IPS DF 6.9 (cell line): ENCODE measurements at regions not wholly inside any gene's neighbourhood (a gene's known extent, or its start where the extent isn't known, plus 50 kb on each side); places are given as distances from the start of the nearest gene placed in this dataset.

Experiments
- DNase-seq: peaks from one replicate; pipeline ENCODE4 v3.0.0-alpha.2; 2013; ENCODE audit warnings: low read depth, low spot score
- H3K27ac ChIP-seq: one replicate; pipeline ENCODE4 v1.5.1; 2013; ENCODE audit warnings: low read length, control low read depth
- H3K27me3 ChIP-seq: 2 replicates; pipeline ENCODE4 v1.6.1; 2013; ENCODE audit warnings: mild to moderate bottlenecking, low read length; ENCODE audit not compliant: control insufficient read depth, insufficient read depth
- H3K36me3 ChIP-seq: 2 replicates; pipeline ENCODE4 v1.6.1; 2013; ENCODE audit warnings: low read length; ENCODE audit not compliant: control insufficient read depth, insufficient read depth
- H3K4me1 ChIP-seq: 2 replicates; pipeline ENCODE4 v1.6.1; 2013; ENCODE audit warnings: low read length; ENCODE audit not compliant: control insufficient read depth, insufficient read depth
- H3K4me3 ChIP-seq: 2 replicates; pipeline ENCODE4 v1.5.1; 2013; ENCODE audit warnings: mild to moderate bottlenecking, low read length
- H3K9me3 ChIP-seq: 2 replicates; pipeline ENCODE4 v1.6.1; 2013; ENCODE audit warnings: low read length, inconsistent platforms; ENCODE audit not compliant: control insufficient read depth, insufficient read depth
- WGBS: extraction: QIAGEN DNeasy Blood & Tissue Kit; methylation state at CpG from one replicate; pipeline ENCODE4 v1.1.7; 2013; ENCODE audit warnings: mixed read lengths, missing lambda C conversion rate; ENCODE audit not compliant: insufficient read length, insufficient coverage; 5-methylcytosine and 5-hydroxymethylcytosine counted together

- DNase-seq: no peak
- Histone ChIP-seq H3K9me3 (no peaks in the 10 kb centered on the region), H3K27me3 (no peaks in the 10 kb centered on the region), H3K36me3 (no peaks in the 10 kb centered on the region), H3K27ac (no peak overlapping the region), H3K4me3 (no peak overlapping the region), H3K4me1 (no peaks in the 10 kb centered on the region)
- no CpG with 5 or more reads among the region's 2 CpGs for WGBS
Measured at GRCh38 chr9:126204708-126205225, 121.9 kb upstream of the MVB12B start.

- Histone ChIP-seq H3K4me1 (no peaks in the 10 kb centered on the region), H3K27me3 (no peaks in the 10 kb centered on the region), H3K27ac (no peak overlapping the region), H3K4me3 (no peak overlapping the region), H3K36me3 (no peaks in the 10 kb centered on the region), H3K9me3 (no peaks in the 10 kb centered on the region)
- no peak for DNase-seq
- WGBS: no CpG with 5 or more reads among the region's 7 CpGs
Measured at GRCh38 chr9:126205265-126205664, 121.4 kb upstream of the MVB12B start.

- Histone ChIP-seq H3K27ac (no peak overlapping the region), H3K4me3 (no peak overlapping the region), H3K27me3 (no peaks in the 10 kb centered on the region), H3K4me1 (no peaks in the 10 kb centered on the region), H3K36me3 (no peaks in the 10 kb centered on the region), H3K9me3 (no peaks in the 10 kb centered on the region)
- no CpG with 5 or more reads among the region's 22 CpGs for WGBS
- DNase-seq: no peak
Measured at GRCh38 chr9:126205845-126206498, 120.7 kb upstream of the MVB12B start.

- H3K9me3 ChIP-seq: no peaks in the 10 kb centered on the region
- DNase-seq: no peak
- no CpG with 5 or more reads among the region's 5 CpGs for WGBS
- no peaks in the 10 kb centered on the region for H3K36me3 ChIP-seq
- no peaks in the 10 kb centered on the region for H3K4me1 ChIP-seq
- no peaks in the 10 kb centered on the region for H3K27me3 ChIP-seq
- H3K4me3 ChIP-seq: no peak overlapping the region
- H3K27ac ChIP-seq: no peak overlapping the region
Measured at GRCh38 chr9:126207256-126207655, 119.4 kb upstream of the MVB12B start.

- Histone ChIP-seq H3K9me3 (no peaks in the 10 kb centered on the region), H3K36me3 (no peaks in the 10 kb centered on the region), H3K4me1 (no peaks in the 10 kb centered on the region), H3K4me3 (no peak overlapping the region), H3K27ac (no peak overlapping the region), H3K27me3 (no peaks in the 10 kb centered on the region)
- DNase-seq: no peak
- no CpG with 5 or more reads among the region's 3 CpGs for WGBS
Measured at GRCh38 chr9:126208216-126208758, 118.3 kb upstream of the MVB12B start.

GRCh38 chr9:126211441-126212074 is 115.1 kb upstream of the MVB12B start:
- DNase-seq: no peak

GRCh38 chr9:126215486-126215885 is 111.1 kb upstream of the MVB12B start:
- H3K27ac ChIP-seq: no peak overlapping the region
- H3K9me3 ChIP-seq: no peaks in the 10 kb centered on the region
- no peaks in the 10 kb centered on the region for H3K4me1 ChIP-seq
- no peak for DNase-seq
- no peaks in the 10 kb centered on the region for H3K27me3 ChIP-seq
- no peaks in the 10 kb centered on the region for H3K36me3 ChIP-seq
- WGBS: no CpG with 5 or more reads among the region's 4 CpGs
- H3K4me3 ChIP-seq: no peak overlapping the region

More at GRCh38 chr9:126211441-126212074, 115.1 kb upstream of the MVB12B start:
- no peaks in the 10 kb centered on the region for H3K4me1 ChIP-seq
- no peak overlapping the region for H3K4me3 ChIP-seq
- no CpG with 5 or more reads among the region's 3 CpGs for WGBS
- no peak overlapping the region for H3K27ac ChIP-seq
- H3K36me3 ChIP-seq: no peaks in the 10 kb centered on the region
- no peaks in the 10 kb centered on the region for H3K27me3 ChIP-seq
- H3K9me3 ChIP-seq: no peaks in the 10 kb centered on the region

- WGBS: no CpG with 5 or more reads among the region's 4 CpGs
- no peaks in the 10 kb centered on the region for H3K9me3 ChIP-seq
- no peaks in the 10 kb centered on the region for H3K4me1 ChIP-seq
- DNase-seq: no peak
- H3K27ac ChIP-seq: no peak overlapping the region
- no peaks in the 10 kb centered on the region for H3K36me3 ChIP-seq
- no peak overlapping the region for H3K4me3 ChIP-seq
- H3K27me3 ChIP-seq: no peaks in the 10 kb centered on the region
Measured at GRCh38 chr9:126216826-126217225, 109.8 kb upstream of the MVB12B start.

GRCh38 chr9:126217250-126217653 is 109.4 kb upstream of the MVB12B start:
- no CpG with 5 or more reads among the region's 5 CpGs for WGBS
- Histone ChIP-seq H3K27ac (no peak overlapping the region), H3K9me3 (no peaks in the 10 kb centered on the region), H3K27me3 (no peaks in the 10 kb centered on the region), H3K4me3 (no peak overlapping the region), H3K4me1 (no peaks in the 10 kb centered on the region), H3K36me3 (no peaks in the 10 kb centered on the region)
- no peak for DNase-seq

- no peak overlapping the region for H3K4me3 ChIP-seq
- no CpG with 5 or more reads among the region's 7 CpGs for WGBS
Measured at GRCh38 chr9:126217797-126218196, 108.8 kb upstream of the MVB12B start.

More at GRCh38 chr9:126217797-126218196, 108.8 kb upstream of the MVB12B start:
- Histone ChIP-seq H3K4me1 (no peaks in the 10 kb centered on the region), H3K36me3 (no peaks in the 10 kb centered on the region), H3K27me3 (no peaks in the 10 kb centered on the region), H3K9me3 (no peaks in the 10 kb centered on the region), H3K27ac (no peak overlapping the region)
- DNase-seq: no peak
